ENCODE measurements at regions not wholly inside any gene's neighbourhood (a gene's known extent, or its start where the extent isn't known, plus 50 kb on each side); places are given as distances from the start of the nearest gene placed in this dataset.

DNA sequence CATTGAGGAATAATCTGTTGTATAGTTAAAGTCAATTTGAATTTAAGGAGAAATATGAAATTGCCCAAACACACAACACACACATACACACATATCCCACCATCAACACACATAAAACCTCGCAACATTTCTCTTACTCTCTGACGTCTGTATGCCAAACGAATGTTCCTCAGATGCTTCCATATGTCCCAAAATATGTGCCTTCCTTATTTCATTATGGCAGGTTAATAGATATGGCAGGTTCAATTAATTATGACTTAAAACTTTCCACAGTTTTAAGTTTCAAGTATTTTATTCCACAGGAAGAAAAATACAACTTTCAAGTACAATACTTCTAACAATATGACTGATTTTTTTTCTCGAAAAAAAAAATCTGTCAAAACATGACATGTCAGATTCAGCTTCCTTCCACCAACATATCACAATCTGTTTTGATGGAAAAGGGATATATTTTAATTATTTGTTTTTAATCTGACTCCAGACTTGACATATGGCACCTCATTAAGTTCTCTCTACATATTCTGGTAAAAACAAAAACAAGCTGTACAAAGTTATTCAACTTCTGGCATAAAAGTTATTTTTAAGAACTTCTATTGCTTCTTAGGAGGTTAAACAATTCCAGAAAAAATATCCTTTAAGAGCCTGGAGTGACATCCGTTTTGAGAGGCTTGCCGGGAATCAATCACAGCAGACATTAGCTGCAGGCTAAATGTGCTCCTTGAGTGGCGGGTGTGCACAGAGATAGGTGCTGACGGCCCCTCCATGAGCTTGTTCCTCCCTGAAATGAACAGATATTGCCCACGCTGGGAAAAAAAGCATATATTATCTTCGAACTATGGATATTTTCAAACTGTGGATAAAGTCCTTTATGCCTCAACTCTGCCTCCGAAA is 812.7 kb downstream of the DCDC2C start:
- DNase-seq, result no peak

DNA sequence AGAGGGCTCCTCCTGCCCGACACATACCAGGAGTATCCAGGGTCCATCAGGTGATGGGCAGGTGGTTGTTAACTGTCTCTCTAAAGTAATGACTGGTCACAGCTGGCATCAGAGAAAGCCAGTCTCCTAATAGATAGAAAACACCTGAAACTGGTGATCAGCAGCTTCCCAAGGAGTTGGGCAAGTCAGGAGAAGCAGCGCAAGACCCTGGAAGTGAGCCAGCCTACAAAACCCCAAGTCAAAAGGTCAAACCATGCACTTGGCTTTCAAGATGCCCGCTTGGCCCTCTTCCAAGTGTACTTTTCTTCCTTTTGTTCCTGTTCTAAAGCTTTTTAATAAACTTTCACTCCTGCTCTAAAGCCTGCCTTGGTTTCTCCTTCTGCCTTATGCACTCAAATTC is 815.2 kb downstream of the DCDC2C start:
- no peak for DNase-seq

DNA sequence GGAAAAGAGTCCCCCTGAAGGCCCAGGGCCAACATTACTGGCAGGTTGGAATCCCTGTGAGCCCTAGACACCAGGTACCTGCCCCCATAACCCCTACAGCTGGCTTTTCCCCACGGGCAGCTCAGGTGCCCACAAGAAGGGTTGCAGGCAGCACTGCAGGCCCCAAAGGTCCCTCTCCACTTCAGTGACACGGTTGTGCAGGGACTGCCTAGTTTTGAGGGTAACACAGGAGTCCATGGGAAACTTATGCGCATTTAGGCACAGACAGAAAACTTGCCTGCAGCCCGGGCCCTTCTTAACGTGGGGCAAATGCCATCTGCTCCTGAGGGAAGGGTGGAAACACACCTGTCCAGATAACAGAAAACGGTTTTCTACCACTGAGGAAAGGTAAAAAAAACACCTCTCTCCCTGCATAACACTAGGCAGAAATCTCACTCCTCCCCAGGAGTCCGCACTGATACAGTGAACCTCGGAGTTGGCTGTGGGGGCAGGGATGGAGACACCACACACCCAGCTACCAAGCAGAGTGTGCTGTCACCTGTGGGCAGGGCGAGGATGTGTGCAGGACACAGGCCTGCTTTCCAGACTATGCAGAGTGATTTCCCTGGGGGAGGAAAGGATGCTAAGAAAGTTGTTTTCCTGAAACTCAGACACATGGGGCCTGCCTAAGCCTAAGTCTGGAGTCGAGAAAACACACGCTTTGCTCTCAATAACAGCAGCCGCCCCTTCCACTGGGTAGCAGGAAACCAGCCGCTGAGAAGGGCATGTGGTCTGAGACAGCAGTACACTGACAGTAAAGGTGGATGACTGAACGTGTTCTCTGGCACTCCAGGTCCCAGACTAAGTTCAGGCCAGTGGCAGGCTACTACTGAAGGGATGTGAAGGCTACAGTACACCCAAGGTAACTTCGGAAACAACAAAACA is 819.4 kb downstream of the DCDC2C start:
- DNase-seq, result no peak

DNA sequence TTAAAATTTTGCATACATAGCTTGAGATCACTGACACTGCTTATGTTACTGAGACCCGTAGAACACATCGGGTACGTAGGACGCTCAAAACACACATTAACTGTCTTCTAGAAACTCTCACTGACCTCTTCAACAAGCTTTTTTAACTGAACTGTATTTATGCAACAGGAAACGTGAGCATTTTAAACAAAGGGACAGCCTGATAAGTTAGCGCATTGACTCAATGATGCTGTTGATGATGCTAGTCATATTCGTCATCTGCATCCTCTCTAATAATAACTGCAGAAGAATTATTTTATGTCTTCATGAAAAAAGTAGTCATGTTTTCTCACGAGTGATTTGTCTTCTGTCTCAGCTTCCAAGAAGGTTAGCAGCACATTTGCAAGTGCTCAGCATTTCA is 824.0 kb downstream of the DCDC2C start:
- DNase-seq, result no peak

DNA sequence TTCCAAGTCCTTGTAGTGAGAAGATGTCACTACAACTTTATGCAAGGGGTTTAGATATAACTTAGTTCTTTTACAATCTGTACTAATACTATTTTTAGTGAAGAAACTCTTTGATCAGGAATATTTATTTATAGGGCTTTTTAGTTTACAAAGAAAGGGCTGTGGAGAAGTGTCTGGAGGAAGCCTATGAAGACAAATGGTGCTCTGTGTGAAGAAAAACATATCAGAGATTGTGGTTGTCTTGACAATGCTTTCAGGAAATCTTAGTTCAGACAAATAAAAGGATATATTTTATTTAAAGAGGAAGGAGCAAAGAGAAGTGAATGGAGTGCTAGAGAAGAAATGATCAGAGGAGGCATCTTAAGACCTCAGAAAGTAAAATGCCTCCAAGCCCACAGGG is 824.9 kb downstream of the DCDC2C start:
- DNase-seq, result no peak

DNA sequence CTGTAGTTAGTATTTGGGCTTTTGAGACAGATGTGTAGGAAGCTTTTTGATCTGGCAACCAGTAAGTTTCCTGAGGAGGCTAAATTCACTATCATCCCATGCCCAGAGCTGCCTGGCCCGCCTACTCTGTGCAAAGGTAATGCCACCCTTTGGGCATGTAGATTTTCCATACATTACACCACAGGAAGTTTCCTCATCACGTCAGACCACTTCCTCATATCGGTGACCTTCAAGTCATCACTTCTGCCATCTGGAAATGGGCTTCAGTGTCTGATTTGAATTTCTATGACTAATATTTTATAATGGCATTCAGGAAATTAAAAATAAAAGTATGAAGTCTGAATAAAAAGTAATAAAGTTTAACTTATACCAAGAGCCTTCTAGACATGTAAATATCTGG is 825.4 kb downstream of the DCDC2C start:
- no peak for DNase-seq

DNA sequence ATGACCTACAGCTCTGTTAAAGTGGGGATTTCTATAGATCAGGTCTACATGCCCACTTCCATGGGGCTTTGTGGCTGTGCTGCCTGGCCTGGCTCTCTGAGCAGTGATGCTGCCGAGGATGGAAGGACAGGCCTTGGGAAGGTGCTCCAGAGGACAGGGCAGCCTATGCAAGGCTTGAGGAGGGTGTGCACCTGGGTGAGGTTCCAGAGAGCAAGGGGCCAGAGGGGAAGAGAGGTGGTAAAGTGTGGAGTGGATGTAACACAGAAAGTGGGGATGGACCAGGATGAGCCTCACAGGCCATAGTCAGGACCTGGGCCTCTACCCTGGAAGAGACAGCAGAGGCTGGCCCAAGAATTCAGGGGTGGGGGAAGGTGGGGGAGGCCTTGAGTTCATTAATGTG is 826.4 kb downstream of the DCDC2C start:
- no peak for DNase-seq

DNA sequence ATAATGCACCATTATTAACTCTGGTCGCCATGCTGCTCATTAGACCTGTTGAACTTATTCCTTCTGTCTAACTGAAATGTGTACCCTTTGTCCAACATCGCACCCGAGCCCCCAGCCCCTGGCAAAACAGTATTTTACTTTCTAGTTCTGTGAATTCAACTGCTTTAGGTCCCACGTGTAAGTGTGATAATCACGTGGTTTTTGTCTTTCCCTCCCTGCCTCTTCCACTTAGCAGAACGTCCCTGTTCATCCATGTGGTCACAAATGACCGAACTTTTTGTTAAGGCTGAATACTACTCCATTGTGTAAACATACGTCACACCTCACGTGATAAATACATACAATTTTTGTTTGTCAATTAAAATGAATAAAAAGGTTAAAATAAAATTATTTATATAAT is 826.9 kb downstream of the DCDC2C start:
- DNase-seq, result no peak

DNA sequence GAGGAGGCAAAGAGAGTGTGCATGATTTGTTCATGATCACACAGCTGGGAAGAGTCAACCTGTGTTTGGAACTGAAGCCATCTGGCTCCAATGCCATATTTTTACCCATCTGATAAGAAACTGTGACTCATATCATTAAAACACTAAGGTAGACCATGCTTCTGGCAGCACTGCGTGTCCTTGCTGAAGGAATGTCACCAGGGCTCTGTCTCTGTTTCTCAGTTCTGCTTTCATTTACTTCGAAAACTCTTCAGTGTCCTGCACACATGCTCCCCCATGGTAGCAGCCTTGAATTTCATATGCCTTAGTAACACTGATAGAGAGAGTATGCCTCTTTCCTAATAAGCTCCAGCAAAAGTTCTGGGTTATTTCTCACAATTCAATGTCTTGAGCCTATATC is 830.4 kb downstream of the DCDC2C start:
- no peak for DNase-seq

DNA sequence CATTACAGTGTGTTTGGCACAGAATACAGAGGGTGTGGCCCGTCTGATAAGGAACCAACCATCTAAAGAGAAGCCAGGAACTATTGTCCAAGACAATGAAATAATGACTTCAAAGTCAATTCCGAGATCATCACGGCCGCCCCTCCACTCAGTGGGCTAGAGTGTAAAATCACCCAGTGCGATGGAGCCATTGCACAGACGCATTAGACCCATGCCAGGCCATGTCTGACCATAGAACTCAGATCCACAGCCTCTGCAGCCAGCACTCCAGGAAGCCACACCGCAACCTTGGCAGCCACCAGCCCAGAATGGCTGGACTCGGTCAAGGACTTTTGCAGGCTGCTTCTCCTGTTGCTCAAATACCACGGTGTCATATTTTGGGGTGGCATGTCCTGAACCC is 835.7 kb downstream of the DCDC2C start:
- no peak for DNase-seq

DNA sequence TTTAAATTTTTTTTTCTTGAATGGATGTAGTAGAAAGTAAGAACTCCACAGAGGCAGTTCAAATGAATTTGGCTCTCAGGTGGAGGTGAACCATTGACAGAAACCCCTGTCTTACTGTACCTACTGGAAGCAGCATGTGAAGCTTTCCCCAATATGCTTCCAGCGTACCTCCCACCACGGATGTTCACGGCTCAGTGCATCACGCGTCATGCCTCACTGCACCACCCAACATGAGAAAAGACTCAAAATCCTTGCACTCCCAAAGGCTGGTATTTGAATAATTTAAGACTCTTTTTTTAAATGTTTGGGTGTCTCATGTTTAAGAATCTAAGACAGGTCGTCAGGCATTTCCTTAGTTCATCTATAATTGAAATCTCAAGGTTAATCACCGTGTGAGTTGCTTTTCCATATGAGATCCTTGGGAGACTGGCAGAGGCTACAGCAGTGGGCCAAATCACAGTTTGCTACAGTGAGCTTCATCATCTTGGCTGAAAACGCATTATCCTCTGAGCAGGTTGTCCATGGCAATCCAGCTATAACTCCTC is 846.4 kb downstream of the DCDC2C start:
- DNase-seq, result no peak

DNA sequence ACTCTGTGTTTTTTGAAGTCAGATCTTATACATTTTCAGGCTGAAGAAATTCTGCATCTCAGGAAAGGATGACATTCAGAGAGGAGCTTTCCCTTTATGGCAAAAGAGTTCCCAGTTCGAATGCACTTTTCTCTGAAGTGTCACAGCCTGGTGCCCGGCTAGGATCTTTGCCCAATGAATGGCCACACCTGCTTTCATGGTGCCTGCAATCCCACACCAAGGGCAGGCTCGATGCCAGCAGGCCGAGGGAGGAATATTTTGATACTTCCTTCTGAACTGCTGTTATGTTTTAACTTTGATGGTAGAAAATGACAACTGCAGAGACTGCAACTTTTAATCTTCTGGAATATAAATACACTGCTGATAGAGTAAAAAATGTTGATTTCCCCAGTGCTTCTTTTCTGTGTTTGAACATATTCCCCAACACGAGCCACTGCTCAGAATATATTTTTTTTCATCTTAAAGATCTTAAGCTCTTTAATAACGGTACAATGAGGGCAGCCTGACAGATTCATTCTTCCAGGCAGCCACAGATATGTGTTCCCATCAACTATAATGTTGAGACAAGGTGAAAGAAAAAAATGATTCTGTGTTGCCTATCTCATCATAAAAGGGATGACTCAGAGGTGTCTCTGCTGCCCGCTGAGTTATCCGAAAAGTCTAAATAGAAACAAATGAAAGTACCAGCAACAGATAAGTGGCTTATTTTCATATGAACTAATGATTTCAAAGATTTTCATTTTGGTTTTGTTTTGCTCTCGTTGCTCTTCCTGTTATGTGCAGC is 848.5 kb downstream of the DCDC2C start:
- DNase-seq, result no peak

DNA sequence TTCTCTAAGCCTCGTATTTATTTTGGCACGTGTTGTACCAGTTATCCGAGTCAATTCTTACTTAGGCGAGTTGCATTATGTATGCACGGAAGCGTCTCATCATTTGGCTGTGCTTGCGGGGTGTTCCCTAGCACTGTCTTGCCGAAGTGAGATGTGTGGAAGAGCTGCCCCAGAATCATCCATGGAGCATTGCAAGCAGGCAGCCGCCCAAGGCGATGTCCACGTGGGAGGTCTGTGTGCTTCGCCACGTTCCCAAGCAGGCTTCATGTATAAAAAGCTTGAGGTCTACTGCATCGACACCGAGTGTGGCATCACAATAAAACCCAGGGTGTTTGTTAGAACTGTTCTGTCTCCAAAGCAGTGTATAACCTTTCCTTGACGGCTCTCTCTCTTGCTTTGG is 849.9 kb downstream of the DCDC2C start:
- no peak for DNase-seq

DNA sequence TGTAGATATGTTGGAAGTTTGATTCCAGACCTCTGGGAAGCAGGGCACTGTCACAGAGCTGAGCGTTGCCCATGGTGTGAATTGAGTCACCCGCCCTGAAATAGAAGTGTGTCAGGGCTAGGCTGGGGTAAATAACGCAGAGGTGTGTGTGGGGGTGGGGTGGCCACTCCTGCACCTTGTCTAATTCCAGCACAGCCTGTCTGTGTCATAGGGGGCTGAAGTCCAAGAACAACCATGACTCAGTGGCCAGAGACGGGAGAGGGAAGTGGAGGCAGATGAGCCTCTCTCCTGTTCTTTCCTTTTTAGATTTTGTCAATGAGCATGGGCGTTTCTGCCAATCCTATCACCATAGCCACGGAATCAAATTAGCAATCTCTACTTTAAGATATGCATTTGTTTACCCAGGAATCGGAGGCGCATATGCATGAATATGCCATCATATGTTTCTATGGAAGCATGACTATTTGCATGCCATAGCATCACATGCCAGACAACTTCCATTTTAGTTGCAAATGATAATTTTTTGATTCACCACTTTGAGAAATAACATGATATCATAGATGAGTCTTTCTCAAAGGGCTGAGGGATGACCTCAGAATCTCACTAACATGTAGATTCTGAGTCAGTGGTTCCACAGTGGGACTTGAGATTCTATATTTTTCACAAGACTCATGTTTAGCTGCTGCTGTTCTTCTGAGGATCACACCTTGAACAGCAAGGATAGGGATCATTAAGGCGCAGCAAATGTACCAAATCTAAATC is 852.9 kb downstream of the DCDC2C start:
- DNase-seq, result no peak

DNA sequence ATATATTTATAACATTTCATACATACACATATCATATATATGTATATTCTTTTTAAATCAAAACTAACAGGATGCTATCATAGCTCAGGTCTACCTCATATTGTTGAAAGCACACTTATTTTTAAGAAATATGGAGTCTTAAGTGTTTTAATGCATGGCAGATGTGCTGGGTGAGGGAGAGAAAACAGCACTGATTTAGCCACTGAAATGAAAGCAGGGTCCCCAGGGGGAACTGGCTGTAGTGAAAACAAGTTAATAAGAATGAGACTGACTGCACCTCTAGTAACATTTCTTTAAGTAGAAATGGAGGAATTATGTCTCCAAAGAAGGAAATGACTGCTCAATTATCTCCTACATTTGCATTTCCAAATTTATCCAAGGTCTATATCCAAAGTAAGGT is 857.8 kb downstream of the DCDC2C start:
- no peak for DNase-seq

DNA sequence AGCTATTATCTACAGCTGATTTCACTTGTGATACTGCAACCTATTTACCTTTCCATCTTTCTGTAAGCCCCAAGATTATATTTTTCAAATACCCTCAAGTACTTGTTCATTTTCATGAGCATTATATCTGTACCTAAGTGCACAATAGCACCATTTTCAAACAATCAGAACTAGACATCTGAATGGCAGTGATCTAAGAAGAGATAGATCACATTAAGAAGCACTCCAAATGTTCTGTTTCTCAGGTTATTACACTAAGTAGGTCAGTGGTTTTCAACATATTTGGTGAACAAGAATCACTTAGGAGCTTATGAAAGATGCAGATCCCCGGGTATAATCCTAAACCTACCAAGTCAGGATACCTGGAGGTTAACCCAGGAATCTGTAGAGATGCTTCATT is 872.7 kb downstream of the DCDC2C start:
- DNase-seq, result no peak

DNA sequence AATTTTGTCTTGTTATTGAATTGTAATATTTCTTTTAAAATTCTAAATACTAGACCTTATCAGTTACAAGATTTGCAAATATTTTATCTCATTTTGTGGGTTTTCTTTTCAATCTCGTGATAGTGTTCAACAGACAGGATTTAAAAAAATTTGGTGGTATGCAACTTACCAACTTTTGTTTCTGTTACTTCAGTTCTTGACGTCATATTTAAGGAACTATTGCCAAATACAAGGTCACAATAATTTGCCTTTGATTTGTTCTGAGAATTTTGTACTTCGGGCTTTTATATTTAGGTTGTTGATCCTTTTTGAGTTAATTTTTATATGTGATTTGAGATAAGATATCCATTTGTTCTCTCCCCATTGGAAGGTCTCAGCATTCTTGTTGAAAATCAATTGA is 876.6 kb downstream of the DCDC2C start:
- no peak for DNase-seq

DNA sequence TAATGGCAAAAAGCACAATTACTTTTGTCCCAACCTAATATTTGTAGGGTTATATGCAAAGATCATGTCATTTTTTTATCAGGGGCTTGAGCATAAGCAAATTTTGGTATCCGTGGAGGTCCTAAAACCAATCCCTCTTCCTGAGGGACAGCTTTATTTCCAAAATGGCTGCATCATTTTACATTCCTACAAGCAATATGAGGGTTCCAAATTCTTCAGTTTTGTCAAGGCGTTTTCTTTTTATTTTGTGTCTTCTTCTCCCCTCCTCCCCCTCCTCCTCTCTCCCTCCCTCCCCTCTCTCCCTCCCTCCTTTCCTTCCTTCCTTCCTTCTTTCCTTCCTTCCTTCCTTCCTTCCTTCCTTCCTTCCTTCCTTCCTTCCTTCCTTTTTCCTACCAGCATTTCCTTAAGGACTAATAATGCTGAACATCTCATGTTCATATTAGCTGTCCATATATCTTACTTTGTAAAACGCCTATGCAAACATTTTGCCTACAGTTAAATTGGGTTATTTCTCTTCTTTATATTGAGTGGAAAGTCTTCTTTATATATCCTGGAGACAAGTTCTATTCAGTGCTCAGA is 881.8 kb downstream of the DCDC2C start:
- no peak for DNase-seq

DNA sequence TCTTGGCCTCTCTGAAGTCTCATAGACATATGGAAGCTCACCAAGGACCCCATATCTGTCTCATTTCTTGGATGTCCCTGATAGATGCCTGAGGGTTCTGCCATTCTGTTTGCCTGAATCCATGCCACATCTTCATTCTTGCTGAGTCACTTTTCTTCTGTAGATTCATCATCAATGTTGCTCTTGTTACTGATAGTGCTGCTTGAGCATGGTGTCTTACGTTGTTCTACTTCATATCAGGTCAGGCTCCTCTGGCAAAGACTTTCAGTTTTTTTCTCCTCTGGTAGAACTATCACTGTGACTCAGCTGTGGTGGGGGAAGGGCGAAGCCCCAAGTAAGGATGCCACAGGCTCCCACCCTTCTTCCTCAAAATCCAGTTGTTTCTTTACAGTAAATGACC is 885.2 kb downstream of the DCDC2C start:
- DNase-seq, result no peak

DNA sequence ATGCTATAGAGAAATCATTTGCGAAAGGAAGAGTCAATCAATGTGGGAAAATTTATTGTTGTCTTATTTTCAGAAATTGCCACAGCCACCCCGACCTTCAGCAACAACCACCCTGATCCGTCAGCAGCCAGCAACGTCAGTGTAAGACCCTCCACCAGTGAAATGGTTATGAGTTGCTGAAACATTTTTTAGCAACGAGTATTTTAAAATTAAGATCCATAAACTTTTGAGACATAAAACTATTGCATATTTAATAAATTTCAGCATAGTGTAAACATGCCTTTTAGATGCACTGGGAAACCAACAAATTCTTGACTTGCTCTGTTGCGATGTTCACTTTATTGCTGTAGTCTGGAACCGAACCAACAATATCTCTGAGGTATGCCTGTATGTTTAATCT is 887.9 kb downstream of the DCDC2C start:
- DNase-seq, result no peak

DNA sequence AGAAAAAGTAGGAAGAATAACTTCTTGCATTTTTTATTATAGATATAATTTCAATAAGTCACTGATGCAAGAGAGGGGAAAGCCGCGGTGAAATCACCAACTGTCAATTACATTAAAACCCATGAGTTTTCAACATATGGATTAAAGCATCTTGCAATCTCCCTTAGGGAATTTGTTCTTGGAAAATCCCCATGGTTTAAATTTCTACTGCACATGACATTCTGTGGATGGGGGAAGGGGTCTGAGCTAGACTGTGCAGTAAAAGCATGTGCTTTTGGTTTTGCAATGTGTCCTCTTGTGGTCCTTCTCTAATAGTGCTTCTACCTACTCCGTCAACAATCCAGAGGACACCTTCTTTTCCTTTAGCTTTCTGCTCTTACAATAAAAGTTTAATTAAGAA is 894.0 kb downstream of the DCDC2C start:
- DNase-seq, result no peak

DNA sequence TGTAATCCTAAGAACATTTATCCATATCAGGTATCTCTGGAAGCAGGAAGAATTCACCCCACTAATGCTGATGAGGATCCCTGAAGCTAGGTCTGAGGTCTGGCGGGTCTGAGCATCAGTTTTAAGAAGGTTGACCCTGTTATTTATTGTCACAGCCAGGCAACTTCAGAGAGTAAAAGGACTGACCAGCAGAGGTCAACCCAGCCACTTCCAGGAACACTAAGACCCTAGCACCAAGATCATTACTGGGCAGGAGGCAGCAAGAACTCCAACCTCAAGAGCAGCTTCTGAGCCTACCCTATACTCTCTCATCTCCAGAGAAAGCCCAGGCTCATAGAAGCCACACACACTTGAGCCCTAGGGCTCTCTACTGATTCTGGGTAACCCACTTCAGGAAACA is 901.4 kb downstream of the DCDC2C start:
- no peak for DNase-seq
